Neural cell (in vitro differentiated cells): ENCODE measurements at regions not wholly inside any gene's neighbourhood (a gene's known extent, or its start where the extent isn't known, plus 50 kb on each side); places are given as distances from the start of the nearest gene placed in this dataset.

ENCODE experiments used
- CTCF ChIP-seq: fragments of 450-650 bp; IDR thresholded peaks from 2 replicates; pipeline ENCODE4 v1.5.1; 2014; ENCODE audit warnings: antibody characterized with exemption, mild to moderate bottlenecking, moderate library complexity; ENCODE audit not compliant: poor library complexity, severe bottlenecking
- POLR2AphosphoS5 ChIP-seq: IDR thresholded peaks from 2 replicates; pipeline ENCODE4 v1.6.1; 2012
- REST ChIP-seq: IDR thresholded peaks from 2 replicates; pipeline ENCODE4 v1.6.1; 2012; ENCODE audit warnings: borderline replicate concordance

- TF ChIP-seq POLR2AphosphoS5: no peak
- TF ChIP-seq REST: no peak
- TF ChIP-seq CTCF: no peak
These were observed 98.4 kb upstream of the UBL3 start for GRCh38 chr13:29948791-29949190.
